Adrenal gland (tissue), 5 donors: ENCODE measurements at regions not wholly inside any gene's neighbourhood (a gene's known extent, or its start where the extent isn't known, plus 50 kb on each side); places are given as distances from the start of the nearest gene placed in this dataset.

Experiments
- CTCF ChIP-seq, 6 experiments: fragments of 450-650 bp in 4 of 6; fragments of 200-600 bp in 2 of 6; sonication (generic) in 1 of 6; IDR thresholded peaks; 1 replicate in 5 of 6; 2 replicates in 1 of 6; pipeline versions ENCODE4 v1.5.1 to v1.8.0; 2016 to 2021; ENCODE audit warnings: antibody characterized with exemption in 6 of 6, mild to moderate bottlenecking in 2 of 6, moderate library complexity in 1 of 6
- POLR2A ChIP-seq, 2 donors: fragments of 450-650 bp; IDR thresholded peaks; one replicate each; pipeline ENCODE4 v1.6.1; 2017; ENCODE audit warnings: antibody characterized with exemption in 2 of 2, mild to moderate bottlenecking in 2 of 2, moderate library complexity in 1 of 2
- donor health status: DM: no; HTN: no; CAD: no.

- TF ChIP-seq CTCF (IDR thresholded peaks at IDR 0.05) (no peak), POLR2A (IDR thresholded peaks at IDR 0.05) (no peak)
Measured at GRCh38 chr3:10748040-10748439, 68.0 kb upstream of the SLC6A11 start.
